ENCODE measurements at regions not wholly inside any gene's neighbourhood (a gene's known extent, or its start where the extent isn't known, plus 50 kb on each side); places are given as distances from the start of the nearest gene placed in this dataset.

DNA sequence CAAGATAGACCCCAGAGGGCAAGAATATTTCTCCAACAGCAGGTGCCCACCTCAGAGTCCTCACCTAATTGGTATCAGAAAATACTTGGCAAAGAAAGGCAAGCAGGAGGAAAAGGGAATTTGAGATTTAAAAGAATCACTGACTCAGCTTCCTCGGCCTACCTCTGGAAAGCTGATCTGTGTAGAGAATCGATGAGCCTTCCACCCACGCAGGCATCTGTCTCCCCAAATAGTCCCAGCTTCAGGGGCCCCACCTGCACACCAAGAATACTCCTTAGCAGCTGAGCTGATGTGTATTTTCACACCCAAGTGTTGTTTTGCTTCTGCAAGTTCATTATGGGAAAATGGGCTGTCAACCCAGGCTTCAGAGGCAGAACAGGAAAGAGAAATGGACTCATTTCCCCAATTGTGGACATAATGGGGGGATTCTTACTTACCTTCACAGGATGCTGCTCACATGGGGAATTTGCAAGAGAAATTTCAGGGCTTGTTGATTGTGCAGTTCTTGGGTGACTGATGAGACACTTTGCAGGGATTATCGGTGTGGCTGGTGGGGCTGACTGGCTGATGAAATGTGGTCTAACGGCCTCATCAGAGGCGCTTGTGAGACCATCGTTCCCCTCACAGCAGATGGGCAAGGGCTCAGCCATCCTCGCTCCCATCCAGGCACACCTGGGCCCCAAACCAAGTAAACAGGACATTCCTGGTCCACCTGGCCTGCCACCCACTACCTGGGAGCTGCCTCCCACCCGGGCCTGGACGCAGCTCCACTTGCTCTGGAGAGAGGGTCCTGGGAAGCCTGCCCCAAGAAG, 436.3 kb downstream of the PTPRU start:
- H3K27ac Mint-ChIP-seq: no peak overlapping the region
- TF ChIP-seq, protein P1, sequence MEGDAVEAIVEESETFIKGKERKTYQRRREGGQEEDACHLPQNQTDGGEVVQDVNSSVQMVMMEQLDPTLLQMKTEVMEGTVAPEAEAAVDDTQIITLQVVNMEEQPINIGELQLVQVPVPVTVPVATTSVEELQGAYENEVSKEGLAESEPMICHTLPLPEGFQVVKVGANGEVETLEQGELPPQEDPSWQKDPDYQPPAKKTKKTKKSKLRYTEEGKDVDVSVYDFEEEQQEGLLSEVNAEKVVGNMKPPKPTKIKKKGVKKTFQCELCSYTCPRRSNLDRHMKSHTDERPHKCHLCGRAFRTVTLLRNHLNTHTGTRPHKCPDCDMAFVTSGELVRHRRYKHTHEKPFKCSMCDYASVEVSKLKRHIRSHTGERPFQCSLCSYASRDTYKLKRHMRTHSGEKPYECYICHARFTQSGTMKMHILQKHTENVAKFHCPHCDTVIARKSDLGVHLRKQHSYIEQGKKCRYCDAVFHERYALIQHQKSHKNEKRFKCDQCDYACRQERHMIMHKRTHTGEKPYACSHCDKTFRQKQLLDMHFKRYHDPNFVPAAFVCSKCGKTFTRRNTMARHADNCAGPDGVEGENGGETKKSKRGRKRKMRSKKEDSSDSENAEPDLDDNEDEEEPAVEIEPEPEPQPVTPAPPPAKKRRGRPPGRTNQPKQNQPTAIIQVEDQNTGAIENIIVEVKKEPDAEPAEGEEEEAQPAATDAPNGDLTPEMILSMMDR (IDR thresholded peaks at IDR 0.05; ENCODE audit: unreplicated experiment): no peak
- no peaks in the 10 kb centered on the region for H3K9me3 Mint-ChIP-seq (ENCODE audit: low read depth)
- H3K27me3 Mint-ChIP-seq: no peaks in the 10 kb centered on the region
- DNase-seq (ENCODE audit: low spot score, unreplicated experiment): no peak
- H3K4me3 Mint-ChIP-seq (ENCODE audit: low read depth): no peak overlapping the region
- H3K4me1 Mint-ChIP-seq (ENCODE audit: low read depth): peaks cover 7% of the 10 kb centered on the region
- no peaks in the 10 kb centered on the region for H3K36me3 Mint-ChIP-seq (ENCODE audit: insufficient read depth)

DNA sequence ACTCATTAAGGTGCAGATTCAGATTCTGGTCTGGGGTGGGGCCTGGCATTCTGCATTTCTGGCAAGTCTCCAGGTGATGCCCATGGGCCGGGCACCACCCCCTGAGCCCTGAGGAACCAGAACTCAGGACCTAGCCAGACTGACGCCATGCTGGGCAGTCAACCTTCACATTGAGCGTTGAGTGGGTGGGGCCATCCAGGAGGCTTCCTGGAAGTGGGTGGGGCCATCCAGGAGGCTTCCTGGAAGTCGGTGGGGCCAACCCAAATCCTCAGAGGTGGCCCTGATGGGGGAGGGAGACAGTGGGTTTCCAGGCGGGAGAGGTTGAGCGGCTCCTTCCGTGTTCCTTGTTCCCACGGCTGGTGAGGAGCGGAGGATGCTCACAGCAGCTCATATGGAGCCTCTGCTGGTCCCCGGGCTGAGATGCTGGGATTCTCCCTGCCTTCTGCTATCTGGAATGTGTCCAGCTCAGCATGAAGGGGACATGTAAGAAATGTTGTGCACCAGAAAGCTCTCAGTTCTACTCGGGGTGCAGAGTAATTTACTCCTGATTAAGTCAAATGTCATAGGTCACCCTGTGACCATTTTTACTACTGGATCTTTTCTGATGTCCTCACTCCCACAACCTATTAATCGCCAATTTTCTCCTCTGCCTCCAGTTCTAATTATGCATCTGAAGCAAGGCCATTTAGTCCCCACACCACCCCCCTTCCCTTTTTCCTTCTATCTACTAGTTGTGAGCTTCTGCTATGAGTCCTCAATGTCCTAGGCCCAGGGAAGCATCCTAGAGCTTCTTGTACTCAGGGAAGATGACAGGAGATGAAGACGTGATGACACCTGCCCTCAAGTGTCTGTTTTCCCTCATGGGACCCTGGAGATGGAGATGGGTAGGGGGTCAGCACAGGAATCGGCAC, 435.4 kb downstream of the PTPRU start:
- Mint-ChIP-seq H3K27ac (no peak overlapping the region), H3K36me3 (ENCODE audit: insufficient read depth) (no peaks in the 10 kb centered on the region), H3K4me3 (ENCODE audit: low read depth) (no peak overlapping the region), H3K4me1 (ENCODE audit: low read depth) (peaks cover 11% of the 10 kb centered on the region), H3K27me3 (no peaks in the 10 kb centered on the region), H3K9me3 (ENCODE audit: low read depth) (no peaks in the 10 kb centered on the region)
- TF ChIP-seq, protein P1 (IDR thresholded peaks at IDR 0.05; ENCODE audit: unreplicated experiment): no peak
- peak; percentile 6 for DNase-seq (ENCODE audit: low spot score, unreplicated experiment)

DNA sequence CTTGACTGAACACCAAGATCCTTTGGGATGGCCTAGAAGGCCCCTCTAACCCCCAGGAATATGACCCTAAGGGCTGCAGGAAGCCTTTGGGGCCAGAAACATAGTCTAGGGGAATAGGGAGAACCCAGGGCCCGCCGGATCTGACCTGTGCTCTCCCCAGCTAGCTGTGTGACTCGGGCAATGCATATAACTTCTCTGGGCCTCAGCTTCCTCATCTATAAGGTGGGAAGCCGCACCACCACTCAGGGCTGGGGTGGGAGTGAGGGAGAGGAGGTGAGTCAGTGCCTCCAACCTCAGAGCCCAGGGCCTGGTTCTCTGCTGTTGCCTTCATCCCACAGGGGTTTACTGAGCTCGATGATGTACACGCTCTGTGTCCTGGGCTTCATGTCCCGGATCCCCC, 434.4 kb downstream of the PTPRU start:
- Mint-ChIP-seq H3K9me3 (ENCODE audit: low read depth) (no peaks in the 10 kb centered on the region), H3K4me1 (ENCODE audit: low read depth) (peaks cover 12% of the 10 kb centered on the region), H3K36me3 (ENCODE audit: insufficient read depth) (no peaks in the 10 kb centered on the region), H3K27ac (no peak overlapping the region), H3K4me3 (ENCODE audit: low read depth) (no peak overlapping the region), H3K27me3 (no peaks in the 10 kb centered on the region)
- TF ChIP-seq, protein P1 (IDR thresholded peaks at IDR 0.05; ENCODE audit: unreplicated experiment): no peak
- no peak for DNase-seq (ENCODE audit: low spot score, unreplicated experiment)

DNA sequence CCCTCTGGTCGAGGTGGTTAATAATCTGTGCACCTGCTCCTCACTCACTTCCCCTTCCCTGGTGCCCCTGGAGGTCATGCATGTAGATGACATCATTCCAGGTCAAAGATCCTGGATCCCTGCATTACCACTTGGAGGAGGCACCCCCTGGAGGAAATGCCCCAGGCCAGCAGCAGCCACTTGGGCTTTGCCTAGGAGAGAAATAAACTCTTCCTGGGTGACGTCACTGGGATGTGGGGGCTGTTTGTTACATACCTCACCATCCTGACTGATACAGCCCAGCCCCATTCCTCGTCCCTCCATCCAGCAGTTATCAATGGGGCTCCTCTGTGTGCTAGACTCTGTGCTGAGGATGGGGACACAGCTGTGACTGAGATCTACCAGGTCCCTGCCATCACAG, 433.6 kb downstream of the PTPRU start:
- no peaks in the 10 kb centered on the region for H3K36me3 Mint-ChIP-seq (ENCODE audit: insufficient read depth)
- peak; percentile 2 for DNase-seq (ENCODE audit: low spot score, unreplicated experiment)
- no peak overlapping the region for H3K4me3 Mint-ChIP-seq (ENCODE audit: low read depth)
- no peaks in the 10 kb centered on the region for H3K27me3 Mint-ChIP-seq
- H3K9me3 Mint-ChIP-seq (ENCODE audit: low read depth): no peaks in the 10 kb centered on the region
- TF ChIP-seq, protein P1 (IDR thresholded peaks at IDR 0.05; ENCODE audit: unreplicated experiment): no peak
- H3K27ac Mint-ChIP-seq: no peak overlapping the region
- H3K4me1 Mint-ChIP-seq (ENCODE audit: low read depth): peaks cover 15% of the 10 kb centered on the region

DNA sequence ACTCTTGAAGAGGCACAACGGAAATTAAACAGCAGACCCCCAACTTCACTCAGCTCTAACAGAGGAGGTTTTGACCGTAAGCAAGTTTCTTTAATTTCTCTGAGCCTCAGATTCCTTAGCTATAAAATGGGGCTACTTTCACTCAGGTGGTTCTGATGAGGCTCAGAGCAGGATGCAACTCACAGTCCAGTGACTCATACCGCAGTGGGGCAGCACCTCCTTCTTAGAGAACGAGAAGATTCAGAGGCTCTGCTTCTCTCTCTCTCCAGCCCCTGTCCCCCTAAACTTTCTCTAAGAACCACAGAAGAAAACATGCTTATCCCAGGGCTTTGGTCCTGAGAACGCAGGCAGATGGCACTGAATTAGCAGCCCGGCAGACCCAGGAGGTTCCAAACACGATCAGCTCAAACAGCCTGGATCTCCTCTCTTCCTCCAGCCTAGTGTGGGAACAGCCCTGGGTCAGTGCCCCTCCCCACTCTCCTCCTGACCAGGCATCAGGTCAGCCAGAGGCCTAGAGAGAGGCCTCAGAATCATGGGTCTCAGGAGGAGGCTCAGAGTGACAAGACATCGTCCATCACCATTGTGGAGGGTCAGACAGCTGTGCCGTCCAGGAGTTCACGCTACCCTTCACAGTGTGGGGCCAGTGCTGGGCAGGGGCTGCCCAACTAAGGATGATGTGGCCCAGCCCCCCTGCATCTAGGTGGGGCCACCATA, 433.0 kb downstream of the PTPRU start:
- H3K27me3 Mint-ChIP-seq: no peaks in the 10 kb centered on the region
- no peak for DNase-seq (ENCODE audit: low spot score, unreplicated experiment)

More for the DNA sequence above, 433.0 kb downstream of the PTPRU start:
- peaks cover 20% of the 10 kb centered on the region for H3K4me1 Mint-ChIP-seq (ENCODE audit: low read depth)
- H3K27ac Mint-ChIP-seq: no peak overlapping the region
- no peaks in the 10 kb centered on the region for H3K36me3 Mint-ChIP-seq (ENCODE audit: insufficient read depth)
- no peak overlapping the region for H3K4me3 Mint-ChIP-seq (ENCODE audit: low read depth)
- H3K9me3 Mint-ChIP-seq (ENCODE audit: low read depth): no peaks in the 10 kb centered on the region
- TF ChIP-seq, protein P1 (IDR thresholded peaks at IDR 0.05; ENCODE audit: unreplicated experiment): no peak

All from progenitor cell of endocrine pancreas (in vitro differentiated cells).